ENCODE measurements at regions not wholly inside any gene's neighbourhood (a gene's known extent, or its start where the extent isn't known, plus 50 kb on each side); places are given as distances from the start of the nearest gene placed in this dataset.

GRCh38 chr4:12707381-12708175, 776.6 kb downstream of the RAB28 start:
- no peak overlapping the region for H3K4me3 ChIP-seq (IDR thresholded peaks at IDR 0.05; ENCODE audit: insufficient read depth, low read depth, low read length)
- H2AFZ ChIP-seq (ENCODE audit: low read depth) = no peak overlapping the region
- peaks cover 41% of the 10 kb centered on the region for H3K4me1 ChIP-seq (ENCODE audit: low read depth, poor library complexity, severe bottlenecking)
- no peaks in the 10 kb centered on the region for H4K20me1 ChIP-seq (ENCODE audit: insufficient read depth)
- H3K4me2 ChIP-seq = no peak overlapping the region
- no peaks in the 10 kb centered on the region for H3K27me3 ChIP-seq (ENCODE audit: insufficient read depth, low read depth)
- H3K36me3 ChIP-seq (ENCODE audit: insufficient read depth) = no peaks in the 10 kb centered on the region
- no peaks in the 10 kb centered on the region; the same call in 1 of the 2 replicates for H3K79me2 ChIP-seq (ENCODE audit: insufficient read depth, low read depth)
- H3K27ac ChIP-seq = no peak overlapping the region
- TF ChIP-seq CTCF (conservative IDR thresholded peaks at IDR 0.05; ENCODE audit: low read depth, low read length) = no peak
- no peak overlapping the region for H3K9ac ChIP-seq

- Histone ChIP-seq H2AFZ (ENCODE audit: low read depth) (no peak overlapping the region), H3K27me3 (ENCODE audit: insufficient read depth, low read depth) (no peaks in the 10 kb centered on the region), H3K4me1 (ENCODE audit: low read depth, poor library complexity, severe bottlenecking) (peaks cover 86% of the 10 kb centered on the region), H3K9ac (no peak overlapping the region), H3K4me2 (0 out of 2 replicates have a peak overlapping the region, but pooled peaks have one; percentile 17), H3K36me3 (ENCODE audit: insufficient read depth) (no peaks in the 10 kb centered on the region), H4K20me1 (ENCODE audit: insufficient read depth) (no peaks in the 10 kb centered on the region), H3K79me2 (ENCODE audit: insufficient read depth, low read depth) (peaks cover 8% of the 10 kb centered on the region; the same call in 1 of the 2 replicates), H3K27ac (peak overlapping the region; percentile 90; the same call in 1 of the 2 replicates), H3K4me3 (IDR thresholded peaks at IDR 0.05; ENCODE audit: insufficient read depth, low read depth, low read length) (no peak overlapping the region)
- no peak for TF ChIP-seq CTCF (conservative IDR thresholded peaks at IDR 0.05; ENCODE audit: low read depth, low read length)
Measured at GRCh38 chr4:12703036-12703435, 781.1 kb downstream of the RAB28 start.

GRCh38 chr4:12701384-12701783, 782.8 kb downstream of the RAB28 start:
- H3K27ac ChIP-seq = peak overlapping the region; percentile 90
- no peak overlapping the region for H3K4me3 ChIP-seq (IDR thresholded peaks at IDR 0.05; ENCODE audit: insufficient read depth, low read depth, low read length)
- H3K79me2 ChIP-seq (ENCODE audit: insufficient read depth, low read depth) = peaks cover 8% of the 10 kb centered on the region; the same call in 1 of the 2 replicates
- no peaks in the 10 kb centered on the region for H3K36me3 ChIP-seq (ENCODE audit: insufficient read depth)
- no peaks in the 10 kb centered on the region for H3K27me3 ChIP-seq (ENCODE audit: insufficient read depth, low read depth)
- no peak for TF ChIP-seq CTCF (conservative IDR thresholded peaks at IDR 0.05; ENCODE audit: low read depth, low read length)
- H2AFZ ChIP-seq (ENCODE audit: low read depth) = no peak overlapping the region
- H4K20me1 ChIP-seq (ENCODE audit: insufficient read depth) = no peaks in the 10 kb centered on the region
- peaks cover 89% of the 10 kb centered on the region for H3K4me1 ChIP-seq (ENCODE audit: low read depth, poor library complexity, severe bottlenecking)
- peak overlapping the region; percentile 44 for H3K9ac ChIP-seq
- H3K4me2 ChIP-seq = peak overlapping the region; percentile 91

- Histone ChIP-seq H3K27me3 (ENCODE audit: insufficient read depth, low read depth) (no peaks in the 10 kb centered on the region), H3K4me1 (ENCODE audit: low read depth, poor library complexity, severe bottlenecking) (peaks cover 100% of the 10 kb centered on the region), H2AFZ (ENCODE audit: low read depth) (no peak overlapping the region), H3K4me2 (peak overlapping the region; percentile 91), H3K79me2 (ENCODE audit: insufficient read depth, low read depth) (peaks cover 8% of the 10 kb centered on the region; the same call in 1 of the 2 replicates), H3K36me3 (ENCODE audit: insufficient read depth) (no peaks in the 10 kb centered on the region), H3K4me3 (IDR thresholded peaks at IDR 0.05; ENCODE audit: insufficient read depth, low read depth, low read length) (no peak overlapping the region), H4K20me1 (ENCODE audit: insufficient read depth) (no peaks in the 10 kb centered on the region), H3K27ac (peak overlapping the region; percentile 90), H3K9ac (peak overlapping the region; percentile 39)
- TF ChIP-seq CTCF (conservative IDR thresholded peaks at IDR 0.05; ENCODE audit: low read depth, low read length) = no peak
Measured at GRCh38 chr4:12697970-12698369, 786.2 kb downstream of the RAB28 start.

Data from KMS-11 (cell line).